Esophagus squamous epithelium (tissue), 5 donors: ENCODE measurements at regions not wholly inside any gene's neighbourhood (a gene's known extent, or its start where the extent isn't known, plus 50 kb on each side); places are given as distances from the start of the nearest gene placed in this dataset.
"Not testable (repeated sequence)": the region's sequence is repeated elsewhere in the genome, so short reads cannot be mapped to it uniquely, and the experiment has no call there.

ENCODE experiments used
- DNase-seq: peaks from one replicate; lab custom pipeline; 2025; lab: John Stamatoyannopoulos, UW
- H3K27ac ChIP-seq, 4 donors: fragments of 200-600 bp; sonication (generic); one replicate each; pipeline ENCODE4 v1.5.1; 2016 to 2019; ENCODE audit warnings: mild to moderate bottlenecking in 1 of 4
- H3K27me3 ChIP-seq, 4 donors: fragments of 200-600 bp; sonication (generic); 1 replicate in 3 of 4; 2 replicates in 1 of 4; pipeline versions ENCODE4 v1.5.1 to v1.6.0; 2017 to 2021; ENCODE audit warnings: antibody characterized with exemption in 1 of 4
- H3K36me3 ChIP-seq, 3 donors: fragments of 200-600 bp; sonication (generic); one replicate each; pipeline ENCODE4 v1.5.1; 2016 to 2019
- H3K4me1 ChIP-seq, 3 donors: fragments of 200-600 bp; sonication (generic); one replicate each; pipeline ENCODE4 v1.5.1; 2017 to 2019
- H3K4me3 ChIP-seq, 4 donors: fragments of 200-600 bp; sonication (generic); 1 replicate in 3 of 4; 2 replicates in 1 of 4; pipeline ENCODE4 v1.5.1; 2016 to 2019; ENCODE audit warnings: mild to moderate bottlenecking in 2 of 4, moderate library complexity in 1 of 4
- H3K9me3 ChIP-seq, 3 donors: fragments of 200-600 bp; sonication (generic); one replicate each; pipeline ENCODE4 v1.5.1; 2016 to 2019
- POLR2A ChIP-seq, 4 donors: fragments of 450-650 bp; IDR thresholded peaks; one replicate each; pipeline ENCODE4 v1.6.1; 2017; ENCODE audit warnings: antibody characterized with exemption in 4 of 4, mild to moderate bottlenecking in 4 of 4, moderate library complexity in 3 of 4
- WGBS, 2 donors: methylation state at CpG; one replicate each; pipeline ENCODE4 v1.1.5; 2018; 5-methylcytosine and 5-hydroxymethylcytosine counted together
- intact Hi-C: fragments of 100-400 bp; cut with DNase I; formaldehyde crosslinking; loops from one replicate; pipeline ENCODE4 v1.15.0; 2022
- TF ChIP-seq, protein P1 (sequence below), 6 experiments: fragments of 450-650 bp in 4 of 6; fragments of 200-600 bp in 2 of 6; sonication (generic) in 2 of 6; IDR thresholded peaks; one replicate each; pipeline ENCODE4 v1.5.1; 2016 to 2019; ENCODE audit warnings: antibody characterized with exemption in 6 of 6, mild to moderate bottlenecking in 4 of 6, moderate library complexity in 4 of 6
- donor health status: DM: yes; HTN: yes; CAD: no.

DNA sequence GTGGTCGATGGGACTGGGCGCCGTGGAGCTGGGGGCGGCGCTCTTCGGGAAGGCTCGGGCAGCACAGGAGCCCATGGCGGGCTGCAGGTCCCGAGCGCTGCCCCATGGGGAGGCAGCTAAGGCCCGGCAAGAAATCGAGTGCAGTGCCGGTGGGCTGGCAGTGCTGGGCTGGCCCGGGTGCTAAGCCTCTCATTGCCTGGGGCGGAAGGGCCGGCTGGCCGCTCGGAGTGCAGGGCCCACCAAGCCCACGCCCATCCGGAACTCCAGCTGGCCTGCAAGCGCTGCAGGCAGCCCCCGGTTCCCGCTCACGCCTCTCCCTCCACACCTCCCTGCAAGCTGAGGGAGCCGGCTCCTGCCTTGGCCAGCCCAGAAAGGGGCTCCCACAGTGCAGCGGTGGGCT, 748.4 kb upstream of the NRXN1 start:
- H3K27ac ChIP-seq = no peak overlapping the region
- H3K27me3 ChIP-seq = no peaks in the 10 kb centered on the region
- no peak for TF ChIP-seq POLR2A (IDR thresholded peaks at IDR 0.05)
- TF ChIP-seq, protein P1, sequence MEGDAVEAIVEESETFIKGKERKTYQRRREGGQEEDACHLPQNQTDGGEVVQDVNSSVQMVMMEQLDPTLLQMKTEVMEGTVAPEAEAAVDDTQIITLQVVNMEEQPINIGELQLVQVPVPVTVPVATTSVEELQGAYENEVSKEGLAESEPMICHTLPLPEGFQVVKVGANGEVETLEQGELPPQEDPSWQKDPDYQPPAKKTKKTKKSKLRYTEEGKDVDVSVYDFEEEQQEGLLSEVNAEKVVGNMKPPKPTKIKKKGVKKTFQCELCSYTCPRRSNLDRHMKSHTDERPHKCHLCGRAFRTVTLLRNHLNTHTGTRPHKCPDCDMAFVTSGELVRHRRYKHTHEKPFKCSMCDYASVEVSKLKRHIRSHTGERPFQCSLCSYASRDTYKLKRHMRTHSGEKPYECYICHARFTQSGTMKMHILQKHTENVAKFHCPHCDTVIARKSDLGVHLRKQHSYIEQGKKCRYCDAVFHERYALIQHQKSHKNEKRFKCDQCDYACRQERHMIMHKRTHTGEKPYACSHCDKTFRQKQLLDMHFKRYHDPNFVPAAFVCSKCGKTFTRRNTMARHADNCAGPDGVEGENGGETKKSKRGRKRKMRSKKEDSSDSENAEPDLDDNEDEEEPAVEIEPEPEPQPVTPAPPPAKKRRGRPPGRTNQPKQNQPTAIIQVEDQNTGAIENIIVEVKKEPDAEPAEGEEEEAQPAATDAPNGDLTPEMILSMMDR (IDR thresholded peaks at IDR 0.05) = no peak
- WGBS, 2 donors = 75% methylated on average over 1 of the region's 26 CpGs; no CpG with 5 or more reads in 1 of the 2 donors
- intact Hi-C loops = no loop called here
- no peaks in the 10 kb centered on the region for H3K4me1 ChIP-seq
- H3K36me3 ChIP-seq = no peaks in the 10 kb centered on the region
- no peak overlapping the region for H3K4me3 ChIP-seq
- H3K9me3 ChIP-seq = no peaks in the 10 kb centered on the region
- DNase-seq = no peak

DNA sequence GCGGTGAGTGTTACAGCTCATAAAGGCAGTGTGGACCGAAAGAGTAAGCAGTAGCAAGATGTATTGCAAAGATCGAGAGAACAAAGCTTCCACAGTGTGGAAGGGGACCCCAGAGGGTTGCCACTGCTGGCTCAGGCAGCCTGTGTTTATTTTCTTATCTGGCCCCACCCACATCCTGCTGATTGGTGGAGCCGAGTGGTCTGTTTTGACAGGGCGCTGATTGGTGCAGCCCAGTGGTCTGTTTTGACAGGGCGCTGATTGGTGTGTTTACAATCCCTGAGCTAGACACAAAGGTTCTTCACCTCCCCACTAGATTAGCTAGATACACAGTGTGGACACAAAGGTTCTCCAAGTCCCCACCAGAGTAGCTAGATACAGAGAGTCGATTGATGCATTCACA, 747.8 kb upstream of the NRXN1 start:
- H3K4me3 ChIP-seq, H3K27ac ChIP-seq, DNase-seq, H3K36me3 ChIP-seq, H3K27me3 ChIP-seq, H3K4me1 ChIP-seq, intact Hi-C loops, H3K9me3 ChIP-seq: not testable (repeated sequence)
- WGBS, 2 donors = 67 to 89% methylated on average over 5 to 6 of the region's 7 CpGs

DNA sequence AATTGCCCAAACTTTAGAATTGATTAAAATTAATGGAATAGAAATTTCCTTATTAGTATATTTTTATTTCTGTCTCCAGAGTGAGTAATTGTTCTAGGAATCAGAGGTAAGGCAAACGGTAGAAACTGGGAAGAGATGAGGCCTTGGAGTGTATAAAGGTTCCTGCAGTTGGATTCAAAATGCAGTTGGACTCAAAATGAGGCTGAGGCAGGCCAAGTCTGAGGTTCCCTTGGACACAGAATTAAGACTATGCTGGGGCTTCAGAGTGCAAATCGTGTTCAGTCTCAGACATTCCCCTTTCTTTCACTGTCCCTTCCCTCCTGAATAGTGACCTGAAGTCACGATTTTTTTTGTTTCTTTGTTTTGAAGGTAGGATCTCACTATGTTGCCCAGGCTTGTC, 746.9 kb upstream of the NRXN1 start:
- Histone ChIP-seq H3K27ac (no peak overlapping the region), H3K9me3 (peaks cover 0 to 5% (median 5%) of the 10 kb centered on the region in 3 donors), H3K27me3 (no peaks in the 10 kb centered on the region), H3K36me3 (no peaks in the 10 kb centered on the region), H3K4me3 (no peak overlapping the region), H3K4me1 (no peaks in the 10 kb centered on the region)
- DNase-seq = no peak
- TF ChIP-seq, protein P1 (IDR thresholded peaks at IDR 0.05) = no peak
- no peak for TF ChIP-seq POLR2A (IDR thresholded peaks at IDR 0.05)
- 54% methylated on average over 3 of the region's 3 CpGs for WGBS, 2 donors
- intact Hi-C loops = no loop called here

DNA sequence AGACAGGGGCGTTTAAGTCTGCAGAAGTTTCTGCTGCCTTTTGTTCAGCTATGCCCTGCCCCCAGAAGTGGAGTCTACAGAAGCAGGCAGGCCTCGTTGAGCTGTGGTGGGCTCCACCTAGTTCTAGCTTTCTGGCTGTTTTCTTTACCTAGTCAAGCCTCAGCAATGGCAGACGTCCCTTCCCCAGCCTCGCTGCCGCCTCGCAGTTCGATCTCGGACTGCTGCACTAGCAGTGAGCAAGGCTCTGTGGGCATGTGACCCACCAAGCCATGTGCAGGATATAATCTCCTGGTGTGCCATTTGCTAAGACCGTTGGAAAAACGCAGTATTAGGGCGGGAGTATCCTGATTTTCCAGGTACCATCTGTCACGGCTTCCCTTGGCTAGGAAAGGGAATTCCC, 742.7 kb upstream of the NRXN1 start:
- intact Hi-C loops, H3K4me3 ChIP-seq, H3K9me3 ChIP-seq, H3K4me1 ChIP-seq, H3K27me3 ChIP-seq, H3K27ac ChIP-seq, H3K36me3 ChIP-seq, DNase-seq: not testable (repeated sequence)
- 60 to 90% methylated on average over 7 to 12 of the region's 12 CpGs for WGBS, 2 donors

DNA sequence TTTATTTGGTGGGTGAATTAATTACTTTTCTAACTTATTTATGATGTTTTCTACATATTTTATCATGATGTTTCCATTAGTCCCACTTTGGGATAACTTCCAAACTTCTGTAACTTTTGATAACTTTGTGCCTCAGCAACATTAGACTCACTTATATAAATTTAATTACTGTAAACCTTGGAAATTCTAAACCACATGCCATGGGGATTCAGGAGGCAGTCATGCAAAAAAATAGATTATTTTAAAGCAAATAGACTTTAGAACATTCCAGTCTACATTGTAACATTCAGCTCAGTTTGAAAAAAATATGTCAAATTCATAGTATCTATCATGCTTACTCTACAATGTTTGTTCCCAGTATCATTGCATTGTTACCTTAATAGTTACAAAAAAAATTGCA, 728.5 kb upstream of the NRXN1 start:
- Histone ChIP-seq H3K4me1 (no peaks in the 10 kb centered on the region), H3K27ac (no peak overlapping the region), H3K9me3 (no peaks in the 10 kb centered on the region), H3K4me3 (no peak overlapping the region), H3K27me3 (no peaks in the 10 kb centered on the region), H3K36me3 (no peaks in the 10 kb centered on the region)
- intact Hi-C loops = no loop called here
- TF ChIP-seq, protein P1 (IDR thresholded peaks at IDR 0.05) = no peak
- TF ChIP-seq POLR2A (IDR thresholded peaks at IDR 0.05) = no peak
- DNase-seq = no peak

DNA sequence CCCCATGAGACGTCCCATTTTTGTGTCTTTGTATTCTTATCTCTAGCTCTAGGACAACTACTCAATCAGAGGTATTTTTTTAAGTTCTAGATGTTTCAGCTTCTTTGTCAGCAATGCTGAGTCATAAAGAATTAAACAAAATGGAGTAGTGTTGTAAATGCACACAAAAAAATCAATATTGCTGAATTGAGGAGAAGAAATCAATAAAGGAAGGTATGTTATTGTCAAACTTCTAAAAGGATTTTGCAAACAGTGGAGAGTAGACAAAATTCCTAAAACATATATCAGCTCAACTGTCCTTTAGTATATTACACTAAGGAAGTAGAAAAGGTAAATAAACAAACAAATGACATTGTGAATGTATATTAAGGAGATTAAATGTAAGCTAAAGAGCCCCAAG, 726.1 kb upstream of the NRXN1 start:
- 86 to 93% methylated on average over 1 of the region's 1 CpG for WGBS, 2 donors
- intact Hi-C loops = no loop called here
- no peak overlapping the region for H3K4me3 ChIP-seq
- H3K36me3 ChIP-seq = no peaks in the 10 kb centered on the region
- no peaks in the 10 kb centered on the region for H3K9me3 ChIP-seq
- H3K27ac ChIP-seq = no peak overlapping the region
- no peak for DNase-seq
- TF ChIP-seq, protein P1 (IDR thresholded peaks at IDR 0.05) = no peak
- TF ChIP-seq POLR2A (IDR thresholded peaks at IDR 0.05) = no peak
- no peaks in the 10 kb centered on the region for H3K27me3 ChIP-seq
- H3K4me1 ChIP-seq = no peaks in the 10 kb centered on the region
